Bone marrow (tissue), 2 donors: ENCODE measurements at regions not wholly inside any gene's neighbourhood (a gene's known extent, or its start where the extent isn't known, plus 50 kb on each side); places are given as distances from the start of the nearest gene placed in this dataset.
"Not testable (repeated sequence)": the region's sequence is repeated elsewhere in the genome, so short reads cannot be mapped to it uniquely, and the experiment has no call there.

Experiments used
- DNase-seq, 2 donors: peaks; one replicate each; lab custom pipeline; 2025; lab: John Stamatoyannopoulos, UW

DNA sequence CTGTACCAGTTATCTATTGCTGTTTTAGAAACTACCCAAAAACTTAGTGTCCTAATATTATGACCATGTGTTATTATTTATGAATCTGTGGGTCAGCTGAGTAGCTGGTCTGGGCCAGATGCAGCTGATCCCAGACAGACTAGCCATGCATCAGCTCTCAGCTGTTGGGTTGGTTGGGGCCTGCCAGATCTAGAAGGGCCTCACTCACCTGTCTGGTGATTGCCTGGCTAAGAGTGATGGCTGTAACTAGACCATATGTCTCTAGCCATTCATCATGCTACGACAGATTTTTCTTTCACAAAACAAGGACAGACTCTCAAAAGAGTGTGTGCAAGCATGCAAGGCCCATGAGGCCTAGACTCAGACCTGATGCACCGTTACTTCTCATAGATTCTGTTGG, 403.2 kb downstream of the SAMD5 start:
- no peak for DNase-seq

- no peak for DNase-seq
Measured at GRCh38 chr6:147922799-147923198, 414.3 kb downstream of the SAMD5 start.

DNA sequence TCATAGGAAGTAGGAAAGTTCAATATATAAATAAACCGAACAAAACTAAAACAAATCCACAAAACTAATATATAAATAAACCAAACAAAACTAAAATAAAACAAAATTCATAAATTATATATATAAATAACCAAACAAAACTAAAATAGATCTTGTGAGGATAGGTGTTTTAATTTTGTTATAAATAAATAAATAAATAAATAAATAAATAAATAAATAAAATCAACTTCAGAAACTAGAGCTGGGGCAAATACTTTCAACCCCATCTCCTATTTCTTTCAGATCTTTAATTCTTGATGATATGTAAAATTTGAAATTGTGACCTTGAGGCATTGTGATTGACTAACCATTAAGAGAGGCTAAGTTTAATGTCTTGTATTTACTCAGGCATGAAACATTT, 416.1 kb downstream of the SAMD5 start:
- no peak for DNase-seq

DNA sequence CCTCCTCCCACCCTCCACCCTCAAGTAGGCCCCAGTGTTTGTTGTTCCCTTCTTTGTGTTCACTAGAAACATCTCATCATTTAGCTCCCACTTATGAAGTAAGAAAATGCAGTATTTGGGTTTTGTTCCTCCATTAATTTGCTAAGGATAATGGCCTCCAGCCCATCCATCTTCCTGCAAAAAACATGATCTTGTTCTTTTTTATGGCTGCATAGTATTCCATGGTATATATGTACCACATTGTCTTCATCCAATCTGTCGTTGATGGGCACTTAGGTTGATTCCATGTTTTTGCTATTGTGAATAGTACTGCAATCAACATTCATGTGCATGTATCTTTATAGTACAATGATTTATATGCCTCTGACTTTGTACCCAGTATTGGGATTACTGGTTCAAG, 416.8 kb upstream of the SASH1 start:
- no peak for DNase-seq

- no peak for DNase-seq
Measured at GRCh38 chr6:147930745-147931144, 411.9 kb upstream of the SASH1 start.

GRCh38 chr6:147933224-147933623, 409.4 kb upstream of the SASH1 start:
- DNase-seq: no peak

DNA sequence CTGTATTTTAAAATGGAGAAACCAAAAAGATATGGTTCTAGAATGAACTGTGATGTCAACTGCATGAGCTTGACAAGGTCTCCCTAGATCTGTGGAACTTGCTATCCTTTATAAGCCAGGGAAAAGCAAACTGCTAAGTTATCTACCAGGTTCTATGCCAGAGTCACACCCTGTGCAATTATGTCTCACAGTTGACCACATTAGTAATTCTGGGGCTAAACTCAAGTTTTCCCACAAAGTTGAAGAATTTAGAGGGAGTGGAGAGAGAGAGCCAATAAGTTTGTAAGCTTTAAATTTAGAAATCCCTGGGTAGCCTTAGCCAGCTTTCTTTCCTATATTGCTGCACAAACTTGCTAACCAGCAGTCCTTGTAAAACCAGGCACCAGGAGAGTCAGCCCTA, 407.0 kb upstream of the SASH1 start:
- DNase-seq: no peak

DNA sequence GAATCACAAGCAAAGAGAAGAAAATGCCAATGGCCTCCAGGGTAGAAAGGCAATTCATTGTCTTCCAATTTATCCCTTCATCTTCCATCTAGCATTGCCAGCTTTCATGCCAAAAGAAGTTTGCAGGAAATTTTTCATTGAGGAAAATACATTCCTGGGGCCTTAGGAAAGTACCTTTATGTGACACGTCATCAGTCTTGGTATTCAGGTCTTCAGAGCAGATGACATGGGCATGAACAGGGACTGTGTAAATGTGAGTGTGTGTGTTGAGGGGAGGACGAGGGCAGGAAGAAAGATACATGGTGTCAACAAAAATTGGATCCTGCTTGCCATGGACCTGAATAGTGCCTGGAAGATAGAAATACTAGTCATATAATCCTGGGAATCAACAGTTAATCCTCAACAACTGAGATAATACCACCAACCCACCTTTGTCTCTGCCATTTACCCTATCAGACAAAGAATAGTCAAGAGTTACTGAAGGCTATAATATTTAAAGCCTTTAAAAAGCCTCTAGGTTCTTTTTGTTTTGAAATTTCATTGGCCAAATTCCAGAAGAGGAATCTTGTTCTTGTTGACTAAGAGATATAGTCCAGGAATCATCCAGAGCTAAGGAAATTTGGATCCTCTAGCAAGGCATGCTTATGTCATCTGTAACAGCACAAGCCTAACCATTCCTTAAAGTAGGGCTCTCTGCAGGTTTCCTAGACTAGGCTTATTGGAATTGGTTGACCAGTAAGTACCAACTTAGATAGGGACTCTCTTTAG, 405.8 kb upstream of the SASH1 start:
- DNase-seq: no peak

DNA sequence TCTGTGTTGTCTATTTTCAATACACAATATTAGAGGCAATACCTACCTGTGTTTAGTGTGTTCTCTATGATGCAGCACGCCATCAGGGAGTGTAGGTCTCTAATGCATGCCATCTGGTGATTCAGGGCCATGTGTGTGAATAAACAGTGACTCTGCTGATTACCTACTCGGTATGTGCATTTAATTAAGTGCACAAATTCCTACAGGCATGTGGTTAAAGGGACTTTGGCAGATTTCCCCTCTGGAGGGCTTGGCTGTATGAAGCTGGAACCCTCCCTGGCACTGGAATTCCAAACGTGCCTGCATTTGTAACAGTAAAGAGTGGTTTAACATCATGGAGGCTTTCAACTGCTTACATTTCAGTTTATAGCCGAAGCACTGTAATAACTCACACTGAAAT, 401.5 kb upstream of the SASH1 start:
- DNase-seq: no peak

GRCh38 chr6:147942363-147942762, 400.3 kb upstream of the SASH1 start:
- DNase-seq: no peak

DNA sequence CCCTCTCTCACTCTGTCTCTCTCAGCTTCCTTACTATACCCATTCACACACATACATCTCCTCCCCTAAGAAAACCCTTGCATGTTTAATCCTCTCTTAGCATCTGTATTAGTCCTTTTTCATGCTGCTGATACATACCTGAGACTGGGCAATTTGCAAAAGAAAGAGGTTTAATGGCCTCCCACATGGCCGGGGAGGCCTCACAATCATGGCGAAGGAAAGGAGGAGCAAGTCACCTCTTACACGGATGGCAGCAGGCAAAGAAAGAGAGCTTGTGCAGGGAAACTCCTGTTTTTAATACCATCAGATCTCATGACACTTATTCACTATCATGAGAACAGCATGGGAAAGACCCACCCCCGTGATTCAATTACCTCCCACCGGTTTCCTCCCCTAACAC, 398.5 kb upstream of the SASH1 start:
- no peak for DNase-seq

DNA sequence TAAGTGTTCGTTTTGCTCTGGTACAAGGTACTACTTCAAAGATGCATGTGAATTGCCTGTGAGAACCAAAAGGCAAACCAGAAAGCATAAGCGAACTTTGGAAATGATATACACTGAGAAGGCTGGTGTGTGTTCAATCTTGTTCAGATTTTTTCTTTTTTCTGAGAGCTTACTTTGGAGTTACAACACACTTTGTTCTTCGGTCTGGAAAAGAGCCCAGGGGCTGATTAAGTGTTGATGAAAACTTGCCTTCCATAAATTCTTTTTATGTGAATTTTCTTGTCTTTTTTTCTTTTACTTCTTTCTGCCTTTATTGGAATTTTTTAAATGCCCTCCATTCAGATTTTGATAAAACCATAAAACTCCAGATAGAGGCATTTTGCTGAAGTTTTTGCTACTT, 395.1 kb upstream of the SASH1 start:
- DNase-seq: no peak

- no peak for DNase-seq
Measured at GRCh38 chr6:147949981-147950622, 392.5 kb upstream of the SASH1 start.

DNA sequence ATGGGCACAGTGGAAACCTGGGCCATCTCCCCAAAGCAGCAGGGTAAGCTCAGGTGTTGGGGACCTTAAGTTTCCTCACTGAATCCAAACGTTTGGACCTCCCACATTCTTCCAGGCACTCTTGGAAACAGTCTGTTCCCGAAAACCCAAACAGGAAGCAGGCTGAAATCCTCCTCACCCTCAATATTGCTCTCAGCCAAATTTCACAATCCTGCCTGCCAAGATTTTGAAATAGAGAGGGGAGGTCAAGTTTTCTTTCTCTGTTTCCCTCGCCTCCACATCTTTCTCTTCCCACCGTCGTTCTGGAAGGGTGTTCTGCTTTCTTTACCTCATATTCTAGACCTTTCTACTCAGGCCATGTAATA, 392.0 kb upstream of the SASH1 start:
- DNase-seq: no peak

- DNase-seq: no peak
Measured at GRCh38 chr6:147951726-147952125, 390.9 kb upstream of the SASH1 start.

DNA sequence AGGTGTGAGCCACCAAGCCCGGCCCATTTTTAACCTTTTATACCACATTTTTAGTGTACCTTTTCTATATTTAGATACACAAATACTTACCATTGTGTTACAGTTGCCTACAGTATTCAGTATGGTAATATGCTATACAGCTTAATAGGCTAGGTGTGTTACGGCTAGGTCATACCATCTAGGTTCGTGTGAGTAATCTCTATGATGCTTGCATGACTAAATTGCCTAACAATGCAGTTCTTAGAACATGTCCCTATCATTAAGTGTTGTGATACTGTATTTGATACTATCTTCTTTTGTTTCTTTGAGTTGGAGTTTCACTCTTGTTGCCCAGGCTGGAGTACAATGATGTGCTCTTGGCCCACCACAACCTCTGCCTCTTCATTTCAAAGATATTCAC, 387.7 kb upstream of the SASH1 start:
- DNase-seq: no peak

DNA sequence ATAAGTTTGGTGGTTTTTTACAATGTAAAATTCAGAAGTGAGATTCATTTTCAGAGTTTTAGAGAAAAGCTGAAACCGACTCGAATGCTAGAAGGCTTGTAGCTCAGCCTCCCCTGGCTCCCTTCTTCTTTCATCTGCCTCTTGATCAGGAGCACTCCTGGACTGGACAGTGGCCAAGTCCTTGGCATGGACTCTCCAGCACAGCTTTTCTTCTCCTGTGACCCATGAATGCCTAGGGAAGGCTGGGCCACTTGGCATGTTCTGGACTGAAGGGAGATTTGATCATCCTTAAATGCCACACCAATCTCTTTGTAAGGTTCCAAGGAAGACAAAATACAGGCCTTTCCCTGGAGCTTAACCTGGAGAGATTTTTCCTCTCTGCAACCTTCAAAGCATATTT, 384.0 kb upstream of the SASH1 start:
- DNase-seq: no peak

- no peak for DNase-seq
Measured at GRCh38 chr6:147961481-147962141, 381.0 kb upstream of the SASH1 start.

GRCh38 chr6:147965448-147965847, 377.2 kb upstream of the SASH1 start:
- DNase-seq: not testable (repeated sequence)

- DNase-seq: no peak
Measured at GRCh38 chr6:147970970-147971369, 371.7 kb upstream of the SASH1 start.

DNA sequence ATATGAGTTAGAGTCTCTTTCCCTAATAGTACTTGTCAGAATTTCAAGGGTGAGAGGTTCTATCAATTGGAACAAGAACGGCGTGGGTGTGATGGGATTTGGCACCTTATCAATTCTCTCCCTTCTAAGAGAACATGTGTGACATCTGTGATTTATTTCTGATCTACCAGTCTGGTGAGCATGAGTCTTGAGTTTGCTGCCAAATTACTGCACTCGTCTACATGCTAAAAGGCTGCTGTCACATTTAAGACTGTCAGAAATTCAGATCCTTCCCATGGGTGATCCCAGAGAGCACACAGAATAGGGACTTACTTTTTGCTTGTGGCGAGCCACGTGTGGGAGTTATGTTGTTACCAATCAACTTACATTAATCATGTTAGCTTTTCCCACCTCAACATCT, 370.2 kb upstream of the SASH1 start:
- no peak for DNase-seq

- no peak for DNase-seq
Measured at GRCh38 chr6:147973806-147974205, 368.8 kb upstream of the SASH1 start.

DNA sequence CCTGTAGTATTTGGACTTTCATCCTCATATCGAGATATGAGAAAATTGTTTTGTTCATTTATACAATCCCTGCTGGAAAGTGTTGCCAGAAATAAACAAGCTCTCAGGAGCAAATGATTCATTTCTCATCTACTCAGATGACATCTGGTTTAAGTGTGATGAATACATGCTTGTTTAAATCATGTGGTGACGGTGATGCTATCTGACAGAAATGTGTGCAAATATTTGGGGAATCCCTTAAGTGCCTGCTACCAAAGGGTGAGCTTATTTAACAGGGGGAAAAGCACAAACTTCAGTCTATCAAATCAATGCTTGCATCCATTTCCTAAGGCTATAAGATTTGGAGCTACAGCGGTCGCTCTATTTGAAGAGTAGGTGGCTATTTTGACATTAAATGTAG, 368.3 kb upstream of the SASH1 start:
- no peak for DNase-seq
